Astrocyte (in vitro differentiated cells and primary cell): ENCODE measurements at regions not wholly inside any gene's neighbourhood (a gene's known extent, or its start where the extent isn't known, plus 50 kb on each side); places are given as distances from the start of the nearest gene placed in this dataset.

Experiments
- CTCF ChIP-seq: IDR thresholded peaks from 2 replicates; pipeline ENCODE4 v1.5.1; 2011; ENCODE audit warnings: low read depth, mild to moderate bottlenecking, inconsistent platforms, low read length, moderate library complexity; ENCODE audit not compliant: insufficient read depth
- EZH2 ChIP-seq: IDR thresholded peaks from 2 replicates; pipeline ENCODE4 v1.6.1; 2012; ENCODE audit warnings: mild to moderate bottlenecking, low read length, inconsistent platforms; ENCODE audit not compliant: insufficient read depth

DNA sequence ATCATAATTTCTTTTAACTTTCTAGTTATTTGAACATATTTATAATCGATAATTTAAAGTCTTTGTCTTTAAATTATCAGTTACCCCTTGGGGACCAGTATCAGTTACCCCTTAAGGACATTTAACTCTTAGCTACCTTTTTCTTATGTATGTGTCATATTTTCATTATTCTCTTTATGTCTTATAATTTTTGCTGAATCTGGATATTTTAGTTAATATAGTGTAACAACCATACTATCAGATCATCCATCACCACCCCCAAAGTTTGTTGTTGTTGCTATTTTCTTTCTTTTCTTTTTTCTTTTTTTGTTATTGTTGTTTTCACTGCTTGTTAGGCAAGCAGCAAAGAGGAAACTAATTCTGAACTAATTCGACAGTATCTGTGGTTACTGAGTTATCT, 57.0 kb upstream of the TNFSF18 start:
- TF ChIP-seq CTCF (no peak), EZH2 (no peak)
